Right renal pelvis (tissue), 4 donors: ENCODE measurements at regions not wholly inside any gene's neighbourhood (a gene's known extent, or its start where the extent isn't known, plus 50 kb on each side); places are given as distances from the start of the nearest gene placed in this dataset.

ENCODE experiments used
- DNase-seq, 4 donors: peaks; one replicate each; pipeline ENCODE4 v3.0.0-alpha.2; 2013; ENCODE audit warnings: low read depth in 4 of 4, low spot score in 3 of 4, missing footprints in 1 of 4

DNA sequence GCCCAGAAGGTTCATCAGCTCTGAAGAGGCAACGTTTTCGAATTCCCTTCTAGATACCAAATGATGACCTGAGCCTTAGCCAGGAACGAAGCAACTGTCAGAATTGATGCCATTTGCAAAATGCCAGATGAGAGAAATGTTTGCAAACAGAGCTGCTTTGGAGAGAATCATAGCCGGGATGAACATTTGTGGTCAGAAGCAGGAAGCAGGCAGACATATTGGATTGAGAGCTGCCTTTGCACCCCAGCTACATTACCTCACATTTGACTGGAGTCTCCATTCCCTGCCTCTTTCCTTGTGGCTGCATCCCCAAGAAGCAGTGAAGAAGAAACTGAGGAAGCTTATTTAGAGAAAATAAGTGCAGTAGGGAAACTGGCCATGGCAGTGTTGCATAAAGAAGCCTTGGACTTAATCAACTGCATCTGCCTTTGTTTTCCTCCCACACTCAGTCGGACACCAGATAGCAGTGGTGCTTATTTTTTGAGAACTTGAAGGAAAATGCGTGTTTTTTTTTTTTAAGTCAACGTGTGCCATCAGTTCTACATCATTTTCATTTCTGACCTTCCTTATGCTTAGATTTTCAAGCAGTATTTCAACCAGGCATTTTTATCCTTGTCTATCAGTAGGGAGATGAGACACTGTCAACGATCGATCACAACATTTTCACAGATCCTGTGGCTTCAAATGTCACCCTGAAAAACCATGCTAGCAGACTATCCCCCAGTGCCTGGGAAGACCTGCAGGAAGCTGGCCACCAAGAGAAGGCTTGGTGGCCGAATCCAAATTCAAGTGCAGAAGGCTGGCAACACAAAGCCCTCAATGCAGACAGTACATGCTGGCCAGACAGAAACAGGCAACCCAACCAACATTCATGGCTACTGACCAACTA, 541.2 kb upstream of the JARID2 start:
- no peak for DNase-seq

DNA sequence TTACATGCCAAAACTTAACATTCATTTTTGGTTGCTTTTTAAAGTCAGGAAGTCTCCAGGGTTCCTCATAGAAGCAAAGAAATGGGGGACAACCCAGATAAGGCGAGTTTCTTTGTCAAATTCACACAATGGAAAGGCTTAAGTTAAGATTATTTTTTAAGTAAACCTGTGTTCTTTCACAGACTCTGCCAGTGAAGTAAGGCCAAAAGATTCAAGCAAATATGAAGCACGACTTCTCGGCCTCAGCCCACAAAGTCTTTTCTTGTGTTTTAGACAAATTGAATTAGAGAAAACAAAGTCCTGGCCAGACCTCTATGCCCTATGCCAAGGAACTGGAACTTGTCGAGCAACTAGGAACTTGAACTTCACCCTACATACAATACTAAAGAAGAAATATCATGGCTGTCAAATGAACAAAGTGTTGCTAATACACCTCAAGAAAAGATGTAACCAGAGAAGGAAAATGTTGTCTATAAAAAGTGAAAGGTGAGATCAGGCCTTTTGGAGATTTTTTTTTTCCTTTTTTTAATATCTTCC, 540.0 kb upstream of the JARID2 start:
- DNase-seq: no peak

DNA sequence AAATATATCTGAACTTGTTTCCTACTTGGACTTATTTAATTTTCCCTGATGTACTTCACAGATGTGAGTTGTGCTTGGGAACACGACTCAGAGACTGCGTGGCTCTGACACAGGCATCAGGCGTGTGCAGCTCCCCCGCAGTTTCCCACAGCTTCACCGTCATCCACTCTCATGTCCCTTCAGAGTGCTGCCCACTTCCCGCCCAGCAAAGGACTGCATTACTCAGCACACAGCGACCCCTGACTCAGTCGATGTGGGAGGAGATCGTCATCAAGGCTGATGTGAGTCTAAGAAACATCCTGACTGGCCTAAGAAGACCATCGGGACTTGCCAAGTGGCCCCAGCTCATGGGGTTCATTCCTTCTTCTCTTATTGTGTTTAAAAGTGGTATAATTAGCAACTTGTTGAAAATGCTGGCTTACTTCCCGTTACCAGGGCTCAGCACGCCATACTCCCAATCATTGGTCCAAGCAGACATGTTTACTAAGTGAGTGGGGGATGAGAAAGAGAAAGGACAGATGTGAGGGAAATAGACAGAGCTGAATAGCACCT, 539.4 kb upstream of the JARID2 start:
- no peak for DNase-seq

DNA sequence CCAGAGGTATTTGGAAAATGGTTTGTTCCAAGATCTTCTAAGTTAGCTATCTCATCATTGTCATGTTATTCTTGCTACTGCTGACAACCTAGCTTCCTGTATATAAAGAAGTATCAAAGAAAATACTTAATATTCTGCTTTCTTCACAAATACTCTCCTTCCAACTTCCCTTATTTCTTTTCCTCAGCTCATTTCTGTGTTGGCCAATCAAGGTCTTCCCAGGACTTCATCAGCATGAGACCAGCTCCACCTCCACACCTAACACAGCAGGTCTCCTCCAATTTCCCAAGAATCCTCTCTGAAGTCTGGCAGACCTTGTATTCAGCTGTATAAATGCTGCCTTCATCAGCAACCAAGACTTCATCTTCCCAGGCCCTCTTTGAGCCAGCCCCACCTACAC, 538.6 kb upstream of the JARID2 start:
- DNase-seq: no peak

DNA sequence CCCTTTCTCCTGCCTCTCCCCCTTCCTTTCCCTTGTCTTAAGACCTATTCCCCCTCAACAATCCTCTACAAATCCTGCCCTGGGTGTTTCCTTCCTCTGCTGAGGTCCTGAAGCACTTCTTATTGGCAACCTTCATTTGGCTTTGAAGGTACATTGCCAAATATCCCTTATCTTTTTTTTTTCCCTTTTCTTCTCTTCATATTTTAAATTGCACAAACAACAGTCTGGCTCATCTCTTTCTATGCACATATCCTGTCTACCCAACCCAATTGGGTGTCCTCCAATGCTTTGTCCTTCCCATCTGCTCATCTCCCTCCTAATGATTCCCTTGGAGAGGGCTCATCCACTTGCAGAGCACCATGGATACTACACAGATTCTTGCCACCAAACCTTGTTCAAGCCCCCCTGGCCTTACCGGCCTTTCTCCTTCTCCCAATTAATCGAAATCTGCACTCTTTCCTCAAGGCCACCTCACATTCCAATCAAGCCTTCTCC, 537.9 kb upstream of the JARID2 start:
- DNase-seq: no peak

DNA sequence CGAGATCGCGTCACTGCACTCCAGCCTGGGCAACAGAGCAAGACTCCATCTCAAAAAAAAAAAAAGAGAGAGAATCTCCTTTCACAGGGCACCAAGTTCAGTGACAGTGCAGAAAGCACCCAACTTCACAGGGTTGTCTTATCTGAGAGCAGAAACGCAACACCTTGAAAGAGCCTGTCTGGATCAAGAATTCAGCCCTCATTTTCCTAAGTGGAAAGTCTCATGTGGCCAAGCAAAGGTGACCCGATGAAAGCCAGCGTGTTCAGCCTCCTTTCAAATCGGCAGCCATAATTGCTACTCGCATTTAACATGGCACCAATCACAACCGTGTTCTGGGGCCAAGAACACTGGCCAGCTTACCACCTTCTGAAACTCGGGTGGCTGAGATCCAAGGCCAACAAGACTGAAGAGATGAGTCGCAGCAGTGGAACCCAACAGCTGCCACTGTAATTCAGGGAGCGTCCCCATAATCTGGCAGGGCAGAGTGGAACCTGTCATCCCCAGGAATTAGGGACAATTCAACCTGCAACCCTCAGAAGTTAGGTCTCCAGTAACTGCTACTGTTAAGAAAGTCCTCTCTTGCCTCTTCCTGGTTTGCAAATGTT, 536.7 kb upstream of the JARID2 start:
- DNase-seq: no peak

DNA sequence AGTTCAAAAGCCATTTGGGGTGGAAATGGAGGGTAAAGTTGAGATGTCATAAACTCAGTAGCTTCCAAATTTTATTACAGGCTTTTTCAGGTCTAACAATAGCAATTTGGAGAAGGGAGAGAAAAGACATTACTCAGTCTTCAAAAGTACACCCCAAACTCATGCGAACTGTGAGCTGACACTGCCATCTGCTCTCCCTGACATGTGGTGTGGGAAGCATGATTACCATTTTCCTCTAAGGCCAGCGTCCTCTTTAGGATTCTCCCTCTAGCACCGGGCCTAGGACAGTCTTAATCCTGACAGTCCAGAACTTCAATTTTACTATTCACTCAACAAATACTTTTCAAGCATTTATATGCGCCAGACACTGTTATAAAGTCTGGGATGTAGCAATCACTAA, 536.0 kb upstream of the JARID2 start:
- DNase-seq: no peak

DNA sequence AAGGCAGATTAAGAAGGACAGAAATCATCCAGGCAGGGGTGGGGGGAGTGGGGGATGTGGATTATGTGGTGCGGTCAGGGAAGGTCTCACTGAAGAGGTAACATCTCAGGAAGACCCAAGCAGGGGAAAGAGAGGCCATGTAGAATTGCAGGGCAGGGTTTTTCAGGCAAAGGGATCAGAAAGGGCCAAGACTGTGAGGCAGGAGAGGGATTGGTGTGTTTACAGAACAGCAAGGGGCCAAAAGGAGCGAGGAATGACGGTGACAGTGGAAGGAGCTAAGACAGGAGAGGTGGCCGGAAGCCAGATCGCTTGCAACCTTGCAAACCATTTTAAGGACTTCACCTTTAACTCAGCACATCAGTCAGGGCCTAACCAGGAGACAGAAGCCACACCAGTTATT, 535.4 kb upstream of the JARID2 start:
- no peak for DNase-seq

DNA sequence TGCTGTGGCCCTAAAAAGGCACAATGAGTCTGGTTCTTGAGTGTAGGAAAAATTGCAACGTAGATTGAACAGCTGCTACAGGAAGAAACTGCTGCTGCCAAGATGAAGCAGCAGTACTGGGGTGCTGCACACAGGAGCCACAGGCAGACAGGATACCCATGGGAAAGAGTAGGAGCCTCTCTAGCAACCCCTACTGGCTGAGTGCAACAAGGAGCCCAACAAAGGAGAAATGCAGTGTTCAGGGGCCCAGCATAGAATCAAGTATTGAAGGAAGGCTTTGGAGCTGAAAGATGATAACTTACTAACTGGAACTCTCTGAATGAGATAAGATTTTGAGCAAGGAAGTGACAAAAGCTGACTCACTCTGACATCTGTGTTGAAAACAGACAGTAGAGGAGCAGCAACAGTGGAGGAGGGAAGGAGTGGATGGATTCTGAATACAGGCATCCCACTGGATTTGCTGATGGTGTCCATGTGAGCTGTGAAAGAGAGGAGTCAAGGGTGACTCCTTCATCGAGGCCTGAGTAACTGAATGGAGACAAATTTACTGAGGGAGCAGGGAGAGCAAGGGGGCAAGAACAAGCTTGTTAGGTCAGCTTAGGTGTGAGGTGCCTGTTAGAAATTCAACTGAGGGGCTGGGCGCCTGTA, 534.7 kb upstream of the JARID2 start:
- no peak for DNase-seq

DNA sequence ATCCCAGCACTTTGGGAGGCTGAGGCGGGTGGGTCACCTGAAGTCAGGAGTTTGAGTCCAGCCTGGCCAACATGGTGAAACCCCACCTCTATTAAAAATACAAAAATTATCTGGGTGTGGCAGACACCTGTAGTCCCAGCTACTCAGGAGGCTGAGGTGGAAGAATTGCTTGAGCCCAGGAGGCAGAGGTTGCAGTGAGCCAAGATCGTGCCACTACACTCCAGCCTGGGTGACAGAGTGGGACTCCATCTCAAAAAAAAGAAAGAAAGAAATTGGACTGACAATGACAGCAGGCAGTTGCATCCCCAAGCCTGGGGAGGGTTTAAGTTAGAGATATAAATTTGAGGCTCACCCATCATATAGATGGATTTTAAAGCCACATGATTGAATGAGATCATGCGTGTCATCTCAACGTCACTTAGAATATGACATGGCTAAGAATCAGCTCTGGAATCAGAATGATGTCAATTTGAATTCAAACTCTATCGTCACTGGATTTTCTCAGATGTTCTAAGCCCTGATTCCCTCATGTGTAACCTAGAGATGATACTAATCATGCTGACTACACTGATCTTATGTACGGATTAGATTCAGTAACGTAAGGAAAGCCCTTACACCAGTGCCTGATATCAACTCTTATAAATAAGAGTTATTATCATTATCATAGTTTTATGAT, 534.0 kb upstream of the JARID2 start:
- no peak for DNase-seq

DNA sequence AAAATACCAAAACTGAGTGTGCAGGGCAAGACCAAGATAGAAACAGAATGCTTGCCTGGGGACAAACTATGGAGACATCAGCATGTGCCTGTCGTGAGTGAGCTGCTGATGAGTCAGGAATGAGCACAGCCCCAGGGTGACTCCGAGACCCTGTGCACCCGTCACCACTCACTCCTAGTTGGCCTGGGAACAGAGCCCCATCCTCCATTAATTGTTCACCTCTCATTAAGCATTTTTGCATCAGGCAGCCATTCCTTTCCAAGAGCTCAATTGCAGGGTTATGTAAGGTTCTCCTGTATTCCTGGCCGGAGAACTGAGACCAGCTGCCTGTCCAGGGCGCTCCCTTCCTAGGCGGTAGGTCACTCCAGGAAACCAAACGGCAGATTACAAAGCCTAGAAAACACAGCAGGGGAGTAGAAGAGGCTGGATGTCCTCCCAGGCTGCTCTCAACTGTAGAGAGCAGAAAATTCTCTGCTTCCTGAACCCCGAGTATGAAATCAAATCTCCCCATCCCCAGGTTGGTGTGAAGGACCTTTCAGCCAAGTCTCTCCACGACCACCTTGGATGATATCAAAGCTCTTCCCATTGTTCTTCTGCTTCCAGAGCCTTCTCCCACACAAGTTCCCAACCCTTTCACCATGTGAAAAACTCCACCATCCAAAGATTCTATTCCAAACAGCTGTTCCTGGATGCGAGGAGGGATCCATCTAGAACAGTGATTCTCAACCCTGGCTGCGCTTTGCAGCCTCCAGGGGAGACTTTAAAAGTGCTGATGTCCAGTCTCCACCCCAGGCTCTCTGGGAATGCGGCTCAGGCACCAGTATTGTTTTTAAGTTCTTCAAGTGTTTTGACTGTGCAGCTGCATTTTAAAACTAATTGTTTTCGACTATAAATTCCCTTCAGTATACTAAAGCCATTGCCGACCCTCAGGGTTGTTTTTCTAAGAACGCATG, 532.6 kb upstream of the JARID2 start:
- no peak for DNase-seq

DNA sequence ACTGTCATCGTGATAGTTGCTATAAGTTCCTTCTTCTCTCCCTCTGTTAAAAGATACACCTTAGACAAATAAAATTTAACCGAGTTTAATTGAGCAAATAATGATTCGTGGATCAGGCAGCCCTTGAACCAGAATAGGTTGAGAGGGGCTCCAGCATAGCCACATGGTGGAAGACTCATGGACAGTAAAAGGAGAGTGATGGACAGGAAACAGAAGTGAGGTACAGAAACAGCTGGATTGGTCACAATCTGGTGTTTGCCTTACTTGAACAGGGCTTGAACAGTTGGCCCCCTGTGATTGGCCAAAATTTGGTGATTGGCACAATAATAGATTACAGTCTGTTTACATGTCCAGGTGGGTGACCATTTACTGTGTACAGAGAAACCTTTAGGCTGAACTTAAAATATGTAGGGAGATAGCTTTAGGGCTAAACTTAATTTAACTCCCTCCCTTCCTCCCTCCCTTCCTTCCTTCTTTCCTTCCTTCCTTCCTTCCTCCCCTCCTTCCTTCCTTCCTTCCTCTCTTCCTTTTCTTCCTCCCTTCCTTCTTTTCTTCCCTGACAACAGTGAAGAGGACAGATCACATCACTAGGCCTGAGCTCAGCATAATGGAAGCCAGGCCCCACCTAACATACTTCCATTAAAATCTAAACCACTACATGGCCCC, 531.8 kb upstream of the JARID2 start:
- no peak for DNase-seq

DNA sequence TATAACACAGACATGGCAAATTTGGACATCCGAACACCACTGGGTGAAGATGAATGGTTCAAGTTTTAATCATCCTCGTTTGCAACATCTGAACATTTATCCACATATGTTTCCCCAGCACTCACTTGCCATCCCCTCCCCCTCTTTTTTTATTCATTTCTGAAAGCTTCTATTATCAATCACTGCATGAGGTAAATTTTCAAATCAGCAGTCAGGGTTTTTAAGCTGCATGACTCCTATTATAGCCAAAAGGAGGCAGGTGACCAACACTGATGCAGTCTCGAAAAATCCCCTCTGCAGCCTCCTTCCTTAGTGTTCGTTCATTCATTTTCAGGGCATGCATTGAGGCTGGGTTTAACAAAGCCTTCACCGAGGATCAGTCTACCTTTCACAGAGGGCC, 530.8 kb upstream of the JARID2 start:
- no peak for DNase-seq

DNA sequence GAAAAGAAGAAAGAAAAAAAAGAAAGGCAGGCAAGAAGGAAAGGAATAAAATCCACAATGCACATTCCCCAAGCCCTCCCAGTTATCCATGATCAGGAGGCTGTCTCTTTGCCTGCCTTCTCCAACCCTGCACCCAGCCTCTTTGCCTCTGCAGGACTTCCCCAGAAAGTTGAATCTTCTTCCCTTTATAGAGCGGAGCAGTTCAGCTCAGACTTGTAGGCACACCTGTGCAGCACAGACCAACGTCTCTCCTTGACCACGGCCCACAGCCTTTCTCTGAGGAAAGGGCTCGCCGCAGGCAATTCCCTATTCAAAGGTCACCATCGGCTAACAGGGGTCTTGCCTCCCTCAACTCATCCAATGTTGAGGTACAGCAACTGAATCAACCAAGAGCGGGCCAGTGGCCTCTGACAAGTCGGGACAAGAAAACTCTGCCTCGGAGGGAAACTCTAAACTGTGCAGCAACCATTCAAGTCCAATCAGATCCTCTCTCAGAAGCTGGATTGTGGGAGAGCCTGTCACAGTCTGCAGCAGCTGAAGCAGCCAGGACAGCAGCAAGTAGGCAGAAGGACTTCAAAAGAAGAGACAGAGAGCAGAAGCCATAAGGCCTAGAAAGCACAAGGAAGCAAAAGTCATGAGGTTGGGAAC, 529.2 kb upstream of the JARID2 start:
- DNase-seq: no peak

DNA sequence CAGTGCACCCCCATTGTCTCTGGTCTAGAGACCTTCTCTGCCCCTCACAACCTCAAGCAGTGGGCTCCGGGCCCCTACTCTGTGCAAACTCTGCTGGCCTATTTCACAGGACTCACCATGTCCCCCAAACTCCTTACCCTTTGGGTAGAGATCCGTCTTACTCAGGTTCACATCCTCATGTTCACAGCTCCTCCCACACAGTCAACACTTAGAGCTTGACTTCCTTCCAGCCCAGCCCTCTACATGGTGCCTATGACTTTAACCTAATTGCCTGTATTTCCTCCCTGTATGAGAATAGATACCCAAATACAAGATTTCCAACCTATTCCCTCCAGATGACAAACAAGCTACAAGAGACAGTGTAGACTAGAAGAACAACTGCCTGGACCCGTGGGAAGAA, 528.6 kb upstream of the JARID2 start:
- no peak for DNase-seq

DNA sequence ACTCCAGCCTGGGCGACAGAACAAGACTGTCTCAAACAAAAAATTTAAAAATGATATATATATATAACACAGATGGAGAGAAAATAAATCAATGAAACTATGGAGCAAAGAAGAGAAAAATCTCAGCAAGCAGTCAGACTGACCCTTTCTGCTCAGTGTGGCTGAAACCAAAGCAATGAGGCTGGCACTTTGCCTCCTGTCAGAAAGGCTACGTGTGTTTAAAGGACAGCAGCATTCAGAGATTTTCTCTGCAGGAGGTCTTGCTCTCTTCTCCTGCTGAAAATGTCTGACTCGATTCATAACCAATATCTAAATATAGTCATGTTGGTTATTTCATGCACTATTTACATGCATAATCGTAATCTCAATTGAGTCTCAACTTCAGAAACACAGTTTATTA, 527.0 kb upstream of the JARID2 start:
- DNase-seq: no peak

DNA sequence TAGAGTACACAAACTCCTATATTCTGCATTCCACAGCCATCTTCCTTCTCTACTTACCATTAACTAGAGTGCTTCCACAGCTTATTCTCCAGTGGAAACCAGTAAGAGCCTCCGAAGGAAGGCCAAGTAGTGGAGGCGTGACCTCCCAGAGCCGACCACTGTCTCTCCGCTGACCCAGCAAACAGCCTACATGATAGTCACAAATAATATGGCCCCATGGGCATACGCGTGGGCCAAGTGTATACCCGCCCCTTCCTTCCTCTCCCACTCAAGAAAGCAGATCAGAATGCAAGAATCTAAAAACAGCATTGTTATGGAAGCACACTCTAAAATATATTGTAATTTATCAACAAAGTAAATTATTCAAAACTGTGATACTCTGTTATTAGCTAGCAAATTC, 526.6 kb upstream of the JARID2 start:
- no peak for DNase-seq

DNA sequence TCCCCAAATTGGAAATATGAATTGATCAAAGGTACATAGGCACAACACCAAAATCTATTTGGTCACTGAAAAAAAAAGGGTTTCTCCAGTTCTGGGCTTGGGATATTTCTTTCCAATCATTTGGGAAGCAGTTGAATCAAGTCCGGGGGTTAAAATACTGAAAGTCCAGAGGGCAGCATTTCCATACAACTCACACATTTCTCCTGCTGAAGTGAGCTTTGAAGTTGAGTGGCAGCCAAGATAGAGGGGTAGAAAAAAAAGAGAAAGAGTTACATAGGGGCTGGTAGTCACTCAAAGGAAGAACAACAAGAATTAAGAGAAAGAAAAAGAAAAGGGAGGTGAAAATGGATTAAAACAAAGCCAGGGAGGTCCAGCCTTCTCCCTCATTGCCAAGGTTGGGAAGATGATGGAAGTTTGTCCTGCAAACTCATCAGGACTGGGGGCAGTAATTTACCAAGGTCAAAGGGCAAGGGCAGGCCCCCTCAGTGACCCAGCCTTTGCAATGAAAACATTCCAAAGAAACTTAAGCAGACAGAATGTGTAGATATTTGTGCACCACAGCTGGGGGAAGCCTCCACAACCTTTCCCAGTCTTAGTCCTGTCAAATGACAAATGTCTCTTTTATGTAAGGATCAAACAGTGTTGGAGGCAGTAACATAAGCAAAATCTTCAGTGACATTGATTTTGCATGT, 525.3 kb upstream of the JARID2 start:
- no peak for DNase-seq
